HG02642 (cell line): ENCODE measurements at regions not wholly inside any gene's neighbourhood (a gene's known extent, or its start where the extent isn't known, plus 50 kb on each side); places are given as distances from the start of the nearest gene placed in this dataset.
"Not testable (repeated sequence)": the region's sequence is repeated elsewhere in the genome, so short reads cannot be mapped to it uniquely, and the experiment has no call there.

Experiments used
- ATAC-seq: cut with Tn5 transposase; IDR thresholded peaks from one replicate; pipeline ENCODE4 v1.9.1; 2021; ENCODE audit warnings: mild to moderate bottlenecking; ENCODE audit not compliant: unreplicated experiment, poor library complexity

DNA sequence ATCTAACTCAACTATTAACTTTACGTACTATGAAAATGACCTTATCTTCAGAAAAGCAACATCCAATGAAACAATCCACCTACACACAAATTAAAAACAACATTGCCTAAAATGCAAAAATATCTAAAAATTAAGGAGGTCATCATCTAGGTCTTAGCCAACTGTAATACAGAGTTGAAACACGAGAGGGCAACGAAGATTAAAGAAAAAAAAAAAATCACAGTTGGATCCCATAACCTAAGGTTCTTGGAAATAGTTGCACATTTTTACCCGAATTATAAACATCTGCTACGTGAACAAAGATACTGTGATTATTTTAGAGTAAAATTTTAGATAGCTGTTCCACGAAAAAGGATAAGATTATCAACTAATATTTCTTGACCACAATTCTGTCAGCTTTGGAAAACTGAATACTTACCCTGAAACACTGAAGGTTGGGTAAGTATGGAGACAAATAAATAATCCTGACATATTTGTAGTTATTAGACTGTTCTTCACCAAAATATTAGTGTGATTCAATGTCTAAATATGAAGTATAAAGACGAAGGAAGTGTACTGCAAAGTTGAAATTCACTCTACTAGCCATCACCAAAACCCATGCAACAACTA lies 88.0 kb upstream of the AK4 start:
- ATAC-seq, result no peak

GRCh38 chr1:65062339-65062738 lies 85.7 kb upstream of the AK4 start:
- no peak for ATAC-seq

DNA sequence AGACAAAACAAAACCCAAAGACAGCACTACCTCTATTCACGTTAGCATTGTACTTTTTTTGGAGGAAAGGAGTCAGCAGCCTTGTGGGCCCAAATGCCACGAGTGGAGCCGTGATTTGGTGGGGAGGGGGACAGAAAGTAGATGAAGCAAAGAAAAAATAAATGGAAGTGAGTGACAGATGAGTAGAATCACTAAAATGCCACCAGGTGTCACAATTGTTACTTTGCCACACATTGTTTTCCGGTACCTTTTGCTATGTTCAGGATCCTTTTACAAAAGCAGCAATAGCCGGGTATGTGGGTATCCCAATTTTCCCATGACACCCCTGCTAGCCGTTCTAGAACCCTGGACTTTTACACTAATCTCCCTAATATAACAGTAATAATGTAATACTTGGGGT lies 85.0 kb upstream of the AK4 start:
- no peak for ATAC-seq

DNA sequence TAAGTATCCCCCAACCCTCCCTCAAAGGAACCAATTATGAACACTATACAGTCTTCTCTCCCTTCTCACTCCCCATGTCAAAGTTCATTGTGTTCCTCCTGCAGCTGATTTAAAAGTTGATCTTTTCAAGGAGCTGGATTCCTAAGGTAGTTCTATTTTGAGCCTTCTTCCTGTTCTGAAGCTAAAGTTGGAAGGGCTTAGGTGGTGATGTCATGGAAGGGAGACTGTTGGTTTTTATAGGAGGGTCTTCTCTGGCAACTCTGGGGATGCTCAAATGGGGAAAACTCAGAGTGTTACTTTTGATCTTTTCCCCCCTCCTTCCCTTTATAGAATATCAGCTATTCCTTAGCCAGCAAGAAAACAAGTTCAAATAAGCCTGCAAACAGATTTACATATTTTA lies 83.0 kb upstream of the AK4 start:
- ATAC-seq, result no peak

GRCh38 chr1:65065524-65066418 lies 82.2 kb upstream of the AK4 start:
- ATAC-seq, result no peak

- no peak for ATAC-seq
Measured at GRCh38 chr1:65066419-65066765, 81.6 kb upstream of the AK4 start.

DNA sequence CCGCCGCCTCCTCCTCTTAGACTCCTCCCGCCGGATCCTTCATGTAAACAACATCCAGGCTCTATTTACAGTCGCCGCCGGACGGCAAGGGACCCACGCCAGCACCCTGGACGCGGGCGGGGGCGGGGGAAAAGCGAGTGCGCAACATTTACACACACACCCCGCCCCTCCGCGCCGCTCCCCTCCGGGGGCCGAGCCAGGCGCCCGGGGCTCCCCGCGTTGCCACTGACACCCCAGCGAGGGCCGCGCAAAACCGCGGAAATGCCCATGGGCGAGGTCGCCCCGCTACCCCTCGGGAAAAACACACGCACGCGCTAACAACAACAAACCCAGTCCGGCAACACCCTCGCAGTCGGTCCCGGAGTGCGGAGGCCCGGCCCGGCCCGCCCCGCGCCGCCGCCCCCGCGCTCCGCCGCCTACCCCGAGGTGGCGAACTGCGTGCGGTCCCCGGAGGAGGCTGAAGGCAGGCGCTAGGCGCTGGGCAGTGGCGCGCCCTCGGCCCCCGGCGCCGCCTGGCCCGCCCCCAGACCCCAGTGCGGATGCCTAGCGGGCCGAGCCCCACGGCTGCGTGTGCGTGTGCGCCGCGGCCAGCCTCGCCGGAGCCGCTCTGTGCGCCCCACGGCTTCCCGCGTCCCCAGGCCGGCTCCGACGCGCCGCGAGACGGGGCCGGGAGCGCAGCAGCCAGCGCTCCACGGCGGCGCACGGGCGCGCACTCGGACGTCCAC lies 81.1 kb upstream of the AK4 start:
- peak; percentile 51 for ATAC-seq

- peak; percentile 39 for ATAC-seq
Measured at GRCh38 chr1:65067491-65068201, 80.4 kb upstream of the AK4 start.

GRCh38 chr1:65068202-65069010 lies 79.6 kb upstream of the AK4 start:
- no peak for ATAC-seq

DNA sequence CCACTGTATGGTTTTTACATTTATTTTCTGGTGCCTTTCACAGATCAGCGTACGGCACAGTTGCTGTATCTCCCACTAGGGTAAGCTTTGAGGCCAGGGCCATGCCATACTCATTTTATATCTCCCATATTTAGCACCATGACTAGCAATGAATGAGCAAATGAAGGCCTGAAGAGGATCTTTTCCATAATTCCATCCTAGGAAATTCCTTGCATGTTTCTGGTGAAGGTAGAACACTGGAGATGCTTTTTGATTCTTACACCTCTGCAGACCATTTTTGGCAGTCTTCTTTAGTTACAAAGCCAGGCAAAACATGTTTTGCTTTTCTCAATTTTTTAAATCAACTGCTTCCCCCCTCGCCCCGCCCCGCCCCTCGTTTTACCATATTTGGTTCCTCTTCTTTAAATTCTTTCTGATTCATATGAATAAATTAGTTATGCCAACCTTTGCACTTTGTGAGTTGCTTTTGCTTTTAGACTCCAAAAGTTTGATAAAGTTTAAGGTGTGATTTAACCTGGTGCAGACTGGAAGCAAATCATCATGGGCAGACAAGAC lies 78.9 kb upstream of the AK4 start:
- ATAC-seq, result no peak

DNA sequence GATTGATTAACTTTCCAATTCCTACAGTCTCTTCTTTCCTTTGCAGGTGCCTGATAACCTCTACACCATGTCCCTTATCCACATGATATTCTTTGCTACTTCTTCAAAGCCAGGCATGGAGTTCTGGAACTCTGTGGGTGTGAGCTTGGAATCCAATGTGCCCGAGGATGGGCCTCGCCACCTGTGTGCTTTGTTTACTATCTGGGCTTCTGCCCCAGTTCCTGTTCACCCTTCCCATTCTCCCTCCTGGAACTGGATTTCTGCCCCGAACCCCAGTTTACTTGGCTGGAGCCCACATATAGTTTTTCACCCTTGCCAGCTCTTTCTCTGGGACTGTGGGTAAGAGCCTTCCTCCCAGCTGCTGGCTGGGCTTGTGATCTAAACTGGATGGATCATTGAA lies 75.2 kb upstream of the AK4 start:
- ATAC-seq, result no peak

- ATAC-seq, result peak; percentile 83
Measured at GRCh38 chr1:65075123-65075976, 72.7 kb upstream of the AK4 start.

GRCh38 chr1:65077369-65077768 lies 70.6 kb upstream of the AK4 start:
- no peak for ATAC-seq

DNA sequence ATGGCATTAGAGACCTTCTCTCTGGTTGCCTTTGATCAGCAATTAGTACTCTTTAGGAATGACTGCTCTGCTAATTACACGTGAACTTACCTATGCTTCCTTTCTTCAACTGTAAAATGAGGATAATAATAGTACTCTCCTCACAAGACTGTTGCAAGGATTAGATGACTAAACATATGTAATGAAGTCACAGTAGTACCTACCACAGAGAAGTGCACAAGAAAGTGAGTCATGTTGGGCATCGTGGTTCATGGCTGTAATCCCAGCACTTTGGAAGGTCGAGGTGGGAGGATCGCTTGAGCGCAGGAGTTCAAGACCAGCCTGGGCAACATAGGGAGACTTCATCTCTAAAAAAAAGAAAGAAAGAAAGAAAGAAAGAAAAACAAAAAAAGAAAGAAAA lies 68.1 kb upstream of the AK4 start:
- no peak for ATAC-seq

GRCh38 chr1:65082346-65083040 lies 65.5 kb upstream of the AK4 start:
- ATAC-seq, result no peak

GRCh38 chr1:65083263-65083896 lies 64.6 kb upstream of the AK4 start:
- ATAC-seq, result peak; percentile 64

DNA sequence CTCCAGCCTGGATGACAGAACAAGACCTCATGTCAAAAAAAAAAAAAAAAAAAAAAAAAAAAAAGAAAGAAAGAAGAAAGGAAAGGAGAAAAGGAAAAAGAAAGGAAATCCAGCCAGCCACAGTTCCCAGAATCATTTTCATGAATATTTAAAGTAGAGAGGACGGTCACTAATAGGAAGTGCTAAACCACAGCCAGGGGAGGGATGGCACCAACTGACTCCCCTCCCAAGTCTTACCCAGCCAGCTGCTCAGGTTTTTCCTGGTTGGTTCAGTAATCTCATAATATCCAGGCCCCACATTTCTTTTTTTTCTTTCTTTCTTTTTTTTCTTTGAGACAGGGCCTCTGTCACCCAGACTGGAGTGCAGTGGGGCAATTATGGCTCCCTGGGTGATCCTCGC lies 63.9 kb upstream of the AK4 start:
- no peak for ATAC-seq

DNA sequence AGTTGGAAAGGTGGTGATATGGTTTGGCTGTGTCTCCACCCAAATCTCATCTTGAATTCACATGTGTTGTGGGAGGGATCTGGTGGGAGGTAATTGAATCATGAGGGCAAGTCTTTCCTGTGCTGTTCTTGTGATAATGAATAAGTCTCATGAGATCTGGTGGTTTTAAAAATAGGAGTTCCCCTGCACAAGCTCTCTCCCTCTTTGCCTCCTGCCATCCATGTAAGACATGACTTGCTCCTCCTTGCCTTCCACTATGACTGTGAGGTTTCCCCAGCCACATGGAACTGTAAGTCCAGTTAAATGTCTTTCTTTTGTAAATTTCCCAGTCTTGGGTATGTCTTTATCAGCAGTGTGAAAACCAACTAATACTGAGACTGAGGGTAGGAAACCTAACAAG lies 60.5 kb upstream of the AK4 start:
- ATAC-seq, result not testable (repeated sequence)
